ENCODE measurements at regions not wholly inside any gene's neighbourhood (a gene's known extent, or its start where the extent isn't known, plus 50 kb on each side); places are given as distances from the start of the nearest gene placed in this dataset.

DNA sequence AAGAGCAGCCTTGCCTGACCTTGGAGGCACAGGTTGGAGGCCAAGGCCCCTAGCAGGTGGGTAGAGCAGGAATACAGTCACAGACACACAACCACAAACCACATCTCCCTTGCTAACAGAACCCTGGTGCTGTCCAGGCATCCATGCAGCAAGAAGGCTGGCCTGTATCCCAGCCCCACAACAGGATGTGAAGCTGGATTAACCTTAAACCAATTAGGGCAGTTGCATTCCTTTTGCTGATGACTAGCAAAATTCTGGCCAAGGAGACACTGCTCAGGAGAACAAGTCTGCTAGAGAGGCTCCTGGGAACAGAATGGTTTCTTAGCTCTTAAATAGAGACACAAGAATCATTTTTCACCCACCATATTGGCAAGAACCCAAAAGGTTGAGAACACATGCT lies 97.8 kb downstream of the C5orf15 start:
- H2AK5ac ChIP-seq (ENCODE audit: low read depth, low read length) = no peak overlapping the region
- H3K9me3 ChIP-seq (replicated peaks in 1 of 2; ENCODE audit: control insufficient read depth in 2 of 2, insufficient read depth in 1 of 2, low read depth in 1 of 2, low read length in 2 of 2) = peaks cover 0 to 3% of the 10 kb centered on the region in 2 donors
- no peak overlapping the region for H2AFZ ChIP-seq (ENCODE audit: low read length)
- H4K8ac ChIP-seq (ENCODE audit: low read depth, low read length) = no peak overlapping the region
- H3K4me3 ChIP-seq (ENCODE audit: low read length in 2 of 2) = no peak overlapping the region
- H3K9ac ChIP-seq (ENCODE audit: low read depth, low read length, poor library complexity) = no peak overlapping the region
- no peak overlapping the region for H3K18ac ChIP-seq (ENCODE audit: low read length)
- no peak overlapping the region for H2BK12ac ChIP-seq (ENCODE audit: low read length)
- peaks cover 0 to 2% of the 10 kb centered on the region in 2 donors for H3K4me1 ChIP-seq (ENCODE audit: control insufficient read depth in 2 of 2, insufficient read depth in 1 of 2, low read depth in 1 of 2, low read length in 2 of 2)
- no peak overlapping the region for H2BK120ac ChIP-seq (ENCODE audit: low read depth, low read length)
- no peak overlapping the region for H3K27ac ChIP-seq (replicated peaks; ENCODE audit: low read length)
- H4K91ac ChIP-seq (ENCODE audit: low read depth, low read length, poor library complexity) = no peak overlapping the region
- no peak overlapping the region for H3K4ac ChIP-seq (ENCODE audit: low read length)
- peaks cover 0 to 2% (median 0%) of the 10 kb centered on the region in 3 experiments for H3K27me3 ChIP-seq (ENCODE audit: control insufficient read depth in 3 of 3, insufficient read depth in 3 of 3, low read depth in 1 of 3, low read length in 3 of 3)
- no peak for DNase-seq (ENCODE audit: low spot score)
- H3K36me3 ChIP-seq (replicated peaks in 1 of 2; ENCODE audit: control insufficient read depth in 2 of 2, insufficient read depth in 2 of 2, low read length in 2 of 2) = no peaks in the 10 kb centered on the region
- no peak overlapping the region for H2BK5ac ChIP-seq (ENCODE audit: low read length)
- H3K4me2 ChIP-seq (ENCODE audit: insufficient read depth, low read length, poor library complexity, severe bottlenecking) = no peak overlapping the region
- H3K79me1 ChIP-seq (ENCODE audit: low read depth, low read length) = no peaks in the 10 kb centered on the region
- H3K23ac ChIP-seq (ENCODE audit: low read depth, low read length, poor library complexity) = no peak overlapping the region
- no peak overlapping the region for H3K14ac ChIP-seq (ENCODE audit: low read length)
- no peak overlapping the region for H2BK15ac ChIP-seq (ENCODE audit: low read length)

DNA sequence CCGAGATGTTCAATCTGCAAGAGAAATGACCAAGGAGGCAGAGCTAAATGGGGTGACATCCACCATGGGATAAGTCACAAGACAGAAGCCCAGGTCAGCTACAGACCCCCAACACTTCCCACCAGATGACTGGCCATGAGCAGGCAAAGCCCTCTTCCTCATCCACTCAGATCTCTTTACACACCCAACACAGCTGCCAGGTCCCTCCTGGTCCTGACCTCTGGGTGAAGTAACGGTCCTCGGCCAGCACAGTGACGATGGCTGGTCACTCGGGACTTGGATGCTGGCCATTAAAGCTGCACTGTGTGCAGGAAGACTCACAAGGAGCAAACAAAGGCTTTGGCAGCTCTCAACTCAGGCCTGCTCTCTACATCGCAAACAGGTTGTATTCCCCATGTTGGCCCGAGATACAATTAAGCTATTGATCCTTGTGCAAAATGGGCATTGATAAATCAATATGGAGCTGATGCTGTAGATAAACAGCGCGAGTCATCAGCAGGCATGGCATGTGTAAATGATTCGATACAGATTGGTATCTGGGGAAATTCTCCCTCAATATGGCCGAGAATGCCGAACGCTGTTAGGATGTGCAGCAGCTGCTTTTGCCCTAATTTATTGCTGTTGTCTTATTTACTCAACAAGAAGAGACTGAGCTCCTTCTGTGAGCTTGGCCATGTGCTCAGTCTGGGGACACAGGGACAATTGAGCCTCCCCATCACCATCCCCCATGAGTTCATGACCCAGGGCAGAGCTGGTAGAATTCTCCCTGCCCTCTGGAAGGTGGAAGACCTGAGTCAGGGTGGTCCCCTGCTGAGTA lies 98.7 kb downstream of the C5orf15 start:
- Histone ChIP-seq H3K9me3 (replicated peaks in 1 of 2; ENCODE audit: control insufficient read depth in 2 of 2, insufficient read depth in 1 of 2, low read depth in 1 of 2, low read length in 2 of 2) (no peaks in the 10 kb centered on the region), H3K4ac (ENCODE audit: low read length) (no peak overlapping the region), H2BK12ac (ENCODE audit: low read length) (no peak overlapping the region), H2AFZ (ENCODE audit: low read length) (no peak overlapping the region), H3K4me3 (ENCODE audit: low read length in 2 of 2) (no peak overlapping the region), H3K4me2 (ENCODE audit: insufficient read depth, low read length, poor library complexity, severe bottlenecking) (no peak overlapping the region), H2BK15ac (ENCODE audit: low read length) (no peak overlapping the region), H3K79me1 (ENCODE audit: low read depth, low read length) (no peaks in the 10 kb centered on the region), H2BK5ac (ENCODE audit: low read length) (no peak overlapping the region), H4K8ac (ENCODE audit: low read depth, low read length) (no peak overlapping the region), H3K36me3 (replicated peaks in 1 of 2; ENCODE audit: control insufficient read depth in 2 of 2, insufficient read depth in 2 of 2, low read length in 2 of 2) (no peaks in the 10 kb centered on the region), H3K27me3 (ENCODE audit: control insufficient read depth in 3 of 3, insufficient read depth in 3 of 3, low read depth in 1 of 3, low read length in 3 of 3) (peaks cover 0 to 2% (median 0%) of the 10 kb centered on the region in 3 experiments), H3K4me1 (ENCODE audit: control insufficient read depth in 2 of 2, insufficient read depth in 1 of 2, low read depth in 1 of 2, low read length in 2 of 2) (peaks cover 0 to 4% of the 10 kb centered on the region in 2 donors), H3K23ac (ENCODE audit: low read depth, low read length, poor library complexity) (no peak overlapping the region), H3K14ac (ENCODE audit: low read length) (no peak overlapping the region), H2BK120ac (ENCODE audit: low read depth, low read length) (no peak overlapping the region), H3K18ac (ENCODE audit: low read length) (no peak overlapping the region), H3K27ac (replicated peaks; ENCODE audit: low read length) (no peak overlapping the region), H2AK5ac (ENCODE audit: low read depth, low read length) (no peak overlapping the region), H3K9ac (ENCODE audit: low read depth, low read length, poor library complexity) (no peak overlapping the region), H4K91ac (ENCODE audit: low read depth, low read length, poor library complexity) (no peak overlapping the region)
- no CpG with 5 or more reads among the region's 13 CpGs for WGBS, 2 donors (ENCODE audit: extremely low coverage in 2 of 2, insufficient read length in 2 of 2, insufficient replicate concordance in 1 of 2)
- no peak for DNase-seq (ENCODE audit: low spot score)

GRCh38 chr5:133868946-133869518 lies 99.4 kb downstream of the C5orf15 start:
- no peak overlapping the region for H2BK15ac ChIP-seq (ENCODE audit: low read length)
- H2BK12ac ChIP-seq (ENCODE audit: low read length) = no peak overlapping the region
- no peak overlapping the region for H4K91ac ChIP-seq (ENCODE audit: low read depth, low read length, poor library complexity)
- no CpG with 5 or more reads among the region's 16 CpGs for WGBS, 2 donors (ENCODE audit: extremely low coverage in 2 of 2, insufficient read length in 2 of 2, insufficient replicate concordance in 1 of 2)
- no peak overlapping the region for H3K18ac ChIP-seq (ENCODE audit: low read length)
- H3K36me3 ChIP-seq (replicated peaks in 1 of 2; ENCODE audit: control insufficient read depth in 2 of 2, insufficient read depth in 2 of 2, low read length in 2 of 2) = no peaks in the 10 kb centered on the region
- no peaks in the 10 kb centered on the region for H3K27me3 ChIP-seq (ENCODE audit: control insufficient read depth in 3 of 3, insufficient read depth in 3 of 3, low read depth in 1 of 3, low read length in 3 of 3)
- peaks cover 0 to 5% of the 10 kb centered on the region in 2 donors for H3K4me1 ChIP-seq (ENCODE audit: control insufficient read depth in 2 of 2, insufficient read depth in 1 of 2, low read depth in 1 of 2, low read length in 2 of 2)
- H3K27ac ChIP-seq (replicated peaks; ENCODE audit: low read length) = no peak overlapping the region
- no peak overlapping the region for H2AK5ac ChIP-seq (ENCODE audit: low read depth, low read length)
- H3K4me3 ChIP-seq (ENCODE audit: low read length in 2 of 2) = no peak overlapping the region
- H3K23ac ChIP-seq (ENCODE audit: low read depth, low read length, poor library complexity) = no peak overlapping the region
- H2AFZ ChIP-seq (ENCODE audit: low read length) = no peak overlapping the region
- no peak overlapping the region for H2BK120ac ChIP-seq (ENCODE audit: low read depth, low read length)
- no peak overlapping the region for H3K9ac ChIP-seq (ENCODE audit: low read depth, low read length, poor library complexity)
- H3K9me3 ChIP-seq (replicated peaks in 1 of 2; ENCODE audit: control insufficient read depth in 2 of 2, insufficient read depth in 1 of 2, low read depth in 1 of 2, low read length in 2 of 2) = no peaks in the 10 kb centered on the region
- DNase-seq (ENCODE audit: low spot score) = peak; percentile 54
- no peaks in the 10 kb centered on the region for H3K79me1 ChIP-seq (ENCODE audit: low read depth, low read length)
- no peak overlapping the region for H3K4me2 ChIP-seq (ENCODE audit: insufficient read depth, low read length, poor library complexity, severe bottlenecking)
- no peak overlapping the region for H3K4ac ChIP-seq (ENCODE audit: low read length)
- H3K14ac ChIP-seq (ENCODE audit: low read length) = no peak overlapping the region
- no peak overlapping the region for H4K8ac ChIP-seq (ENCODE audit: low read depth, low read length)
- H2BK5ac ChIP-seq (ENCODE audit: low read length) = no peak overlapping the region

DNA sequence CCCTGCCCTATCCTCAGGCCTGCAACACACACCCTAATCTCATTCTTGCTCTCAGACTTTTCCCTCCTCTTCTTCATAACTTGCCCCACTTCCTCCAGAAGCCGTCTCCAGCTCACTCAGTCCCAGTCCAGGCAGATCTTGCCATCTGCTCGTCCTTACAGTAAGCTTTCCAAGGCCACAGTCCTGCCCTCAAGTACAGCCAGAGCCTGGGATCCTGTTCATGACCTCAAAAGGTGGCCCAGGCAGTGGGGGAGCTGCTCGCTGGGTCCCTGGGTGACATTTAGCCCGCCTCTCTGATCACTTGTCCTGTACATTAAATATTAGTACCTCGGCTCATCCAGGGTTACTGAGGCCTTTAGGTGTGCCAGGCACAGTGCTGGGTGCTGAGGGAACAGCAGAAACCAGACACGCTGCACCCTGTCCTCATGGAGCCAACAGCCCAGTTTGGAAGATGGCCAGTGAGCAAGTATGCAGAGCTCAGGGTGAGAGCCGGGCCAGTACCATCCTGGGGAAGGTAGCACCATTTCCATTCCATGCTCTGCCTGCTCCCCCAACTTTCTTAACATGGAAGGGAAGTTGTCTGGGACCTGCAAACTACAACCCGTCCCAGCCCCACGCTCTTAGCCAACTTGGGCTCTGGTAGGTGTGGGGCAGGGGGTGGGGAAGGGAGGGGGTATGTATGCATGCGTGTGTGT lies 100.4 kb downstream of the C5orf15 start:
- Histone ChIP-seq H3K18ac (ENCODE audit: low read length) (no peak overlapping the region), H3K4me1 (ENCODE audit: control insufficient read depth in 2 of 2, insufficient read depth in 1 of 2, low read depth in 1 of 2, low read length in 2 of 2) (peaks cover 0 to 5% of the 10 kb centered on the region in 2 donors), H3K4ac (ENCODE audit: low read length) (no peak overlapping the region), H2AFZ (ENCODE audit: low read length) (no peak overlapping the region), H2BK15ac (ENCODE audit: low read length) (no peak overlapping the region), H3K9ac (ENCODE audit: low read depth, low read length, poor library complexity) (no peak overlapping the region), H3K9me3 (replicated peaks in 1 of 2; ENCODE audit: control insufficient read depth in 2 of 2, insufficient read depth in 1 of 2, low read depth in 1 of 2, low read length in 2 of 2) (no peaks in the 10 kb centered on the region), H4K91ac (ENCODE audit: low read depth, low read length, poor library complexity) (no peak overlapping the region), H3K23ac (ENCODE audit: low read depth, low read length, poor library complexity) (no peak overlapping the region), H3K27me3 (ENCODE audit: control insufficient read depth in 3 of 3, insufficient read depth in 3 of 3, low read depth in 1 of 3, low read length in 3 of 3) (no peaks in the 10 kb centered on the region), H3K36me3 (replicated peaks in 1 of 2; ENCODE audit: control insufficient read depth in 2 of 2, insufficient read depth in 2 of 2, low read length in 2 of 2) (no peaks in the 10 kb centered on the region), H2BK5ac (ENCODE audit: low read length) (peak overlapping the region; percentile 36), H4K8ac (ENCODE audit: low read depth, low read length) (no peak overlapping the region), H3K4me2 (ENCODE audit: insufficient read depth, low read length, poor library complexity, severe bottlenecking) (no peak overlapping the region), H3K4me3 (ENCODE audit: low read length in 2 of 2) (no peak overlapping the region), H2BK12ac (ENCODE audit: low read length) (no peak overlapping the region), H2AK5ac (ENCODE audit: low read depth, low read length) (peak overlapping the region; percentile 33), H3K79me1 (ENCODE audit: low read depth, low read length) (no peaks in the 10 kb centered on the region), H2BK120ac (ENCODE audit: low read depth, low read length) (no peak overlapping the region), H3K14ac (ENCODE audit: low read length) (no peak overlapping the region), H3K27ac (replicated peaks; ENCODE audit: low read length) (no peak overlapping the region)
- no CpG with 5 or more reads among the region's 10 CpGs for WGBS, 2 donors (ENCODE audit: extremely low coverage in 2 of 2, insufficient read length in 2 of 2, insufficient replicate concordance in 1 of 2)
- DNase-seq (ENCODE audit: low spot score) = no peak
